ENCODE measurements at regions not wholly inside any gene's neighbourhood (a gene's known extent, or its start where the extent isn't known, plus 50 kb on each side); places are given as distances from the start of the nearest gene placed in this dataset.

GRCh38 chrX:43165343-43165920 is 387.5 kb upstream of the PPP1R2C start:
- DNase-seq (ENCODE audit: low read depth, low spot score), result no peak
- Histone ChIP-seq H3K4me1 (ENCODE audit: control insufficient read depth, extremely low read depth, insufficient read depth, low read length) (no peaks in the 10 kb centered on the region), H3K27me3 (ENCODE audit: control insufficient read depth, extremely low read depth, insufficient read depth, low read length) (no peaks in the 10 kb centered on the region), H3K79me2 (ENCODE audit: control insufficient read depth, insufficient read depth, low read length) (no peaks in the 10 kb centered on the region), H3K9ac (ENCODE audit: control insufficient read depth, extremely low read depth, insufficient read depth, low read length) (no peak overlapping the region), H2AFZ (ENCODE audit: control insufficient read depth, low read length) (no peak overlapping the region), H4K20me1 (ENCODE audit: control insufficient read depth, extremely low read depth, insufficient read depth, low read length) (no peaks in the 10 kb centered on the region), H3K9me1 (ENCODE audit: control insufficient read depth, extremely low read depth, insufficient read depth, low read length) (no peaks in the 10 kb centered on the region), H3K27ac (ENCODE audit: control insufficient read depth, insufficient read depth, low read length) (no peak overlapping the region), H3K4me3 (ENCODE audit: control insufficient read depth in 2 of 3, extremely low read depth in 1 of 3, insufficient read depth in 2 of 3, low read depth in 1 of 3, low read length in 3 of 3) (no peak overlapping the region), H3K36me3 (ENCODE audit: control insufficient read depth in 2 of 2, extremely low read depth in 1 of 2, insufficient read depth in 2 of 2, low read length in 2 of 2) (no peaks in the 10 kb centered on the region), H3K4me2 (ENCODE audit: control insufficient read depth, extremely low read depth, insufficient read depth, low read depth, low read length) (no peak overlapping the region), H3K9me3 (ENCODE audit: control insufficient read depth, low read depth, low read length) (no peaks in the 10 kb centered on the region)
- FAIRE-seq, result no peak
- TF ChIP-seq EZH2 (IDR thresholded peaks at IDR 0.05; ENCODE audit: low read length) (no peak), CTCF (optimal IDR thresholded peaks at IDR 0.05 in 1 of 3, IDR thresholded peaks at IDR 0.05 in 1 of 3, conservative IDR thresholded peaks at IDR 0.05 in 1 of 3; ENCODE audit: extremely low read depth in 1 of 3, insufficient read depth in 2 of 3, low read length in 3 of 3) (no peak)
- dilution Hi-C loops (cut with MboI; ENCODE audit: extremely low pct_ligation_motif_present, low sequenced_read_pairs), result no loop called here

GRCh38 chrX:43166874-43167273 is 388.9 kb upstream of the PPP1R2C start:
- Histone ChIP-seq H3K9ac (ENCODE audit: control insufficient read depth, extremely low read depth, insufficient read depth, low read length) (no peak overlapping the region), H3K27me3 (ENCODE audit: control insufficient read depth, extremely low read depth, insufficient read depth, low read length) (no peaks in the 10 kb centered on the region), H3K4me3 (ENCODE audit: control insufficient read depth in 2 of 3, extremely low read depth in 1 of 3, insufficient read depth in 2 of 3, low read depth in 1 of 3, low read length in 3 of 3) (no peak overlapping the region), H3K4me1 (ENCODE audit: control insufficient read depth, extremely low read depth, insufficient read depth, low read length) (no peaks in the 10 kb centered on the region), H3K9me3 (ENCODE audit: control insufficient read depth, low read depth, low read length) (no peaks in the 10 kb centered on the region), H3K4me2 (ENCODE audit: control insufficient read depth, extremely low read depth, insufficient read depth, low read depth, low read length) (no peak overlapping the region), H3K36me3 (ENCODE audit: control insufficient read depth in 2 of 2, extremely low read depth in 1 of 2, insufficient read depth in 2 of 2, low read length in 2 of 2) (no peaks in the 10 kb centered on the region), H3K9me1 (ENCODE audit: control insufficient read depth, extremely low read depth, insufficient read depth, low read length) (no peaks in the 10 kb centered on the region), H4K20me1 (ENCODE audit: control insufficient read depth, extremely low read depth, insufficient read depth, low read length) (no peaks in the 10 kb centered on the region), H3K79me2 (ENCODE audit: control insufficient read depth, insufficient read depth, low read length) (no peaks in the 10 kb centered on the region), H2AFZ (ENCODE audit: control insufficient read depth, low read length) (no peak overlapping the region), H3K27ac (ENCODE audit: control insufficient read depth, insufficient read depth, low read length) (no peak overlapping the region)
- dilution Hi-C loops (cut with MboI; ENCODE audit: extremely low pct_ligation_motif_present, low sequenced_read_pairs), result no loop called here
- TF ChIP-seq CTCF (optimal IDR thresholded peaks at IDR 0.05 in 1 of 3, IDR thresholded peaks at IDR 0.05 in 1 of 3, conservative IDR thresholded peaks at IDR 0.05 in 1 of 3; ENCODE audit: extremely low read depth in 1 of 3, insufficient read depth in 2 of 3, low read length in 3 of 3) (no peak), EZH2 (IDR thresholded peaks at IDR 0.05; ENCODE audit: low read length) (no peak)
- FAIRE-seq, result no peak
- no peak for DNase-seq (ENCODE audit: low read depth, low spot score)
